ENCODE measurements at regions not wholly inside any gene's neighbourhood (a gene's known extent, or its start where the extent isn't known, plus 50 kb on each side); places are given as distances from the start of the nearest gene placed in this dataset.

- Histone ChIP-seq H3K4me1 (ENCODE audit: control insufficient read depth in 2 of 2, insufficient read depth in 2 of 2, low read length in 2 of 2) (no peaks in the 10 kb centered on the region), H3K9me3 (ENCODE audit: control extremely low read depth in 1 of 3, control insufficient read depth in 2 of 3, insufficient read depth in 1 of 3, low read length in 2 of 3) (peaks cover 0 to 3% (median 0%) of the 10 kb centered on the region in 3 donors), H2AFZ (ENCODE audit: insufficient read depth, low read depth, low read length, poor library complexity, severe bottlenecking) (no peak overlapping the region), H3K4me3 (ENCODE audit: control extremely low read depth in 1 of 5, extremely low read depth in 1 of 5, insufficient read depth in 1 of 5, low read depth in 2 of 5, low read length in 4 of 5) (no peak overlapping the region), H3K9ac (ENCODE audit: low read length) (no peak overlapping the region), H3K36me3 (replicated peaks in 1 of 2; ENCODE audit: control extremely low read depth in 1 of 2, control insufficient read depth in 1 of 2, extremely low read depth in 1 of 2, insufficient read depth in 2 of 2, low read length in 1 of 2) (no peaks in the 10 kb centered on the region), H4K20me1 (ENCODE audit: control insufficient read depth, insufficient read depth, low read length, poor library complexity, severe bottlenecking) (no peaks in the 10 kb centered on the region), H3K27ac (ENCODE audit: low read length in 2 of 2) (no peak overlapping the region), H3K4me2 (replicated peaks; ENCODE audit: low read depth, low read length, poor library complexity, severe bottlenecking) (no peak overlapping the region), H3K79me2 (ENCODE audit: control insufficient read depth, insufficient read depth, low read length) (no peaks in the 10 kb centered on the region), H3K27me3 (replicated peaks in 1 of 4; ENCODE audit: control extremely low read depth in 1 of 4, control insufficient read depth in 3 of 4, insufficient read depth in 4 of 4, low read length in 3 of 4) (peaks cover 0 to 4% (median 0%) of the 10 kb centered on the region in 4 experiments)
- intact Hi-C loops (cut with micrococcal nuclease) = no loop called here
- no peak overlapping the region for H3K27ac Mint-ChIP-seq
- no peaks in the 10 kb centered on the region for H3K27me3 Mint-ChIP-seq
- DNase-seq (no peak), ATAC-seq (ENCODE audit: low read depth) (no peak)
- WGBS (ENCODE audit: insufficient coverage) = 100% methylated on average over 1 of the region's 1 CpG
- no peak for TF ChIP-seq EZH2 (IDR thresholded peaks at IDR 0.05; ENCODE audit: borderline replicate concordance, insufficient read depth, low read depth, low read length, poor library complexity, severe bottlenecking)
- no peak for TF ChIP-seq CTCF (IDR thresholded peaks at IDR 0.05)
- no peaks in the 10 kb centered on the region for H3K9me3 Mint-ChIP-seq (ENCODE audit: insufficient read depth)
- no peaks in the 10 kb centered on the region for H3K4me1 Mint-ChIP-seq
- no peak overlapping the region for H3K4me3 Mint-ChIP-seq
- CTCF ChIA-PET = no interaction called here
- POLR2A ChIA-PET = no interaction called here
Observed at GRCh38 chr15:53115563-53115962, 325.4 kb upstream of the ONECUT1 start.

GRCh38 chr15:53114960-53115359 lies 324.8 kb upstream of the ONECUT1 start:
- CTCF ChIA-PET = no interaction called here

More at GRCh38 chr15:53114960-53115359, 324.8 kb upstream of the ONECUT1 start:
- intact Hi-C loops (cut with micrococcal nuclease) = no loop called here
- H3K4me3 Mint-ChIP-seq = no peak overlapping the region
- H3K9me3 ChIP-seq (ENCODE audit: control extremely low read depth in 1 of 3, control insufficient read depth in 2 of 3, insufficient read depth in 1 of 3, low read length in 2 of 3) = peaks cover 0 to 3% (median 0%) of the 10 kb centered on the region in 3 donors
- H3K36me3 ChIP-seq (replicated peaks in 1 of 2; ENCODE audit: control extremely low read depth in 1 of 2, control insufficient read depth in 1 of 2, extremely low read depth in 1 of 2, insufficient read depth in 2 of 2, low read length in 1 of 2) = no peaks in the 10 kb centered on the region
- H3K27me3 Mint-ChIP-seq = no peaks in the 10 kb centered on the region
- no peak overlapping the region for H3K27ac ChIP-seq (ENCODE audit: low read length in 2 of 2)
- POLR2A ChIA-PET = no interaction called here
- H3K27ac Mint-ChIP-seq = no peak overlapping the region
- H3K4me1 Mint-ChIP-seq = no peaks in the 10 kb centered on the region
- no peaks in the 10 kb centered on the region for H4K20me1 ChIP-seq (ENCODE audit: control insufficient read depth, insufficient read depth, low read length, poor library complexity, severe bottlenecking)
- no peaks in the 10 kb centered on the region for H3K9me3 Mint-ChIP-seq (ENCODE audit: insufficient read depth)
- H3K4me3 ChIP-seq (ENCODE audit: control extremely low read depth in 1 of 5, extremely low read depth in 1 of 5, insufficient read depth in 1 of 5, low read depth in 2 of 5, low read length in 4 of 5) = no peak overlapping the region
- H3K27me3 ChIP-seq (replicated peaks in 1 of 4; ENCODE audit: control extremely low read depth in 1 of 4, control insufficient read depth in 3 of 4, insufficient read depth in 4 of 4, low read length in 3 of 4) = peaks cover 0 to 4% (median 0%) of the 10 kb centered on the region in 4 experiments
- TF ChIP-seq CTCF (IDR thresholded peaks at IDR 0.05) = no peak
- TF ChIP-seq EZH2 (IDR thresholded peaks at IDR 0.05; ENCODE audit: borderline replicate concordance, insufficient read depth, low read depth, low read length, poor library complexity, severe bottlenecking) = no peak
- DNase-seq = no peak
- no peak overlapping the region for H2AFZ ChIP-seq (ENCODE audit: insufficient read depth, low read depth, low read length, poor library complexity, severe bottlenecking)
- no peaks in the 10 kb centered on the region for H3K79me2 ChIP-seq (ENCODE audit: control insufficient read depth, insufficient read depth, low read length)
- ATAC-seq (ENCODE audit: low read depth) = no peak
- H3K4me2 ChIP-seq (replicated peaks; ENCODE audit: low read depth, low read length, poor library complexity, severe bottlenecking) = no peak overlapping the region
- 80% methylated on average over 1 of the region's 3 CpGs for WGBS (ENCODE audit: insufficient coverage)
- no peak overlapping the region for H3K9ac ChIP-seq (ENCODE audit: low read length)
- no peaks in the 10 kb centered on the region for H3K4me1 ChIP-seq (ENCODE audit: control insufficient read depth in 2 of 2, insufficient read depth in 2 of 2, low read length in 2 of 2)

All from B cell (primary cell).